Endothelial cell of umbilical vein (primary cell): ENCODE measurements at regions not wholly inside any gene's neighbourhood (a gene's known extent, or its start where the extent isn't known, plus 50 kb on each side); places are given as distances from the start of the nearest gene placed in this dataset.

Source experiments
- BruUV-seq: library from RNA; stranded (reverse); fragments of 400-500 nt; replicated peaks from 2 replicates; lab custom pipeline; 2021; lab: Mats Ljungman, UMichigan
- CTCF ChIA-PET: fragments of 300-600, 350-600 bp; sonication (Branson Sonifier 250); formaldehyde crosslinking; loops from one replicate; lab custom pipeline; 2021; ENCODE audit warnings: antibody characterized with exemption, inconsistent platforms; lab: Charles Lee
- POLR2A ChIA-PET: fragments of 300-600, 350-600 bp; sonication (Branson Sonifier 250); formaldehyde crosslinking; loops from one replicate; lab custom pipeline; 2021; ENCODE audit warnings: antibody characterized with exemption, inconsistent platforms; lab: Charles Lee
- DNase-seq: peaks from one replicate; pipeline ENCODE4 v3.0.0-alpha.2; 2011; ENCODE audit warnings: low read depth, low spot score
- FAIRE-seq: peaks from 2 replicates; lab custom pipeline; 2011; peaks lifted over from hg19 to GRCh38; lab: Jason Lieb, UNC
- H2AFZ ChIP-seq: 2 replicates; pipeline ENCODE4 v1.6.0; 2012; ENCODE audit warnings: low read depth, low read length, control low read depth, inconsistent platforms
- H3K27ac ChIP-seq: 2 replicates; pipeline ENCODE4 v1.5.1; 2011; ENCODE audit warnings: low read depth, mild to moderate bottlenecking, control low read depth, low read length, moderate library complexity; ENCODE audit not compliant: insufficient read depth
- H3K27me3 ChIP-seq, 2 experiments: 2 replicates each; pipeline versions ENCODE4 v1.6.0 to v1.6.1; 2011; ENCODE audit warnings: low read length in 2 of 2, mixed read lengths in 1 of 2; ENCODE audit not compliant: control insufficient read depth in 2 of 2, insufficient read depth in 2 of 2
- H3K36me3 ChIP-seq, 2 experiments: 2 replicates in 1 of 2; 3 replicates in 1 of 2; pipeline ENCODE4 v1.5.1; 2011; ENCODE audit warnings: low read length in 2 of 2, mild to moderate bottlenecking in 1 of 2, moderate library complexity in 1 of 2; ENCODE audit not compliant: control insufficient read depth in 2 of 2, insufficient read depth in 2 of 2; ENCODE audit errors: extremely low read depth in 1 of 2
- H3K4me1 ChIP-seq: 3 replicates; pipeline ENCODE4 v1.5.1; 2011; ENCODE audit warnings: mild to moderate bottlenecking, low read length; ENCODE audit not compliant: control insufficient read depth, insufficient read depth; ENCODE audit errors: extremely low read depth
- H3K4me2 ChIP-seq: 2 replicates; pipeline ENCODE4 v1.6.1; 2011; ENCODE audit warnings: low read length, control low read depth, mixed read lengths; ENCODE audit not compliant: insufficient read depth
- H3K4me3 ChIP-seq, 3 experiments: fragments of 200-600 bp in 1 of 3; sonication (generic), shearing (Covaris generic) in 1 of 3; replicated peaks in 1 of 3; 2 replicates each; pipeline ENCODE4 v1.5.1; 2011 to 2016; ENCODE audit warnings: control low read depth in 3 of 3, low read length in 3 of 3, mild to moderate bottlenecking in 2 of 3, inconsistent platforms in 1 of 3, low read depth in 1 of 3, moderate library complexity in 1 of 3; ENCODE audit not compliant: insufficient read depth in 1 of 3
- H3K79me2 ChIP-seq: 2 replicates; pipeline ENCODE4 v1.6.0; 2012; ENCODE audit warnings: low read length, inconsistent platforms; ENCODE audit not compliant: control insufficient read depth, insufficient read depth
- H3K9ac ChIP-seq: replicated peaks from 2 replicates; pipeline ENCODE3; 2011; ENCODE audit warnings: low read length, control low read depth; ENCODE audit not compliant: insufficient read depth; ENCODE audit errors: extremely low read depth
- H3K9me1 ChIP-seq: replicated peaks from 3 replicates; pipeline ENCODE4 v1.6.0; 2011; ENCODE audit warnings: mild to moderate bottlenecking, low read length; ENCODE audit not compliant: control insufficient read depth, insufficient read depth; ENCODE audit errors: extremely low read depth
- H3K9me3 ChIP-seq: replicated peaks from 2 replicates; pipeline ENCODE4 v1.5.1; 2012; ENCODE audit warnings: low read length, inconsistent platforms; ENCODE audit not compliant: control insufficient read depth, insufficient read depth
- H4K20me1 ChIP-seq: replicated peaks from 2 replicates; pipeline ENCODE3; 2011; ENCODE audit warnings: mild to moderate bottlenecking, low read length; ENCODE audit not compliant: control insufficient read depth, insufficient read depth; ENCODE audit errors: extremely low read depth
- EZH2 ChIP-seq: IDR thresholded peaks from 2 replicates; pipeline ENCODE4 v1.6.1; 2012; ENCODE audit warnings: borderline replicate concordance, low read depth, mild to moderate bottlenecking, moderate library complexity, low read length, inconsistent platforms; ENCODE audit not compliant: severe bottlenecking
- FOS ChIP-seq: IDR thresholded peaks from 2 replicates; pipeline ENCODE4 v1.6.1; 2011; ENCODE audit warnings: mild to moderate bottlenecking, low read length, moderate library complexity, borderline replicate concordance; ENCODE audit not compliant: insufficient read depth
- GATA2 ChIP-seq: IDR thresholded peaks from 2 replicates; pipeline ENCODE4 v1.7.0; 2011; ENCODE audit warnings: low read depth, mild to moderate bottlenecking, moderate library complexity, mixed read lengths, low read length; ENCODE audit not compliant: insufficient read length, insufficient read depth
- JUN ChIP-seq: IDR thresholded peaks from 2 replicates; pipeline ENCODE4 v1.6.1; 2011; ENCODE audit warnings: borderline replicate concordance, low read depth; ENCODE audit not compliant: insufficient read length, insufficient read depth
- MYC ChIP-seq: IDR thresholded peaks from one replicate; pipeline ENCODE4 v1.6.1; 2011; ENCODE audit warnings: mild to moderate bottlenecking, low read depth, low read length
- POLR2A ChIP-seq: IDR thresholded peaks from 2 replicates; pipeline ENCODE4 v1.6.1; 2012; ENCODE audit warnings: low read depth, mild to moderate bottlenecking, control low read depth, low read length
- POLR2AphosphoS5 ChIP-seq: IDR thresholded peaks from 2 replicates; pipeline ENCODE4 v1.6.1; 2012; ENCODE audit warnings: low read depth, mild to moderate bottlenecking, control low read depth, low read length, moderate library complexity; ENCODE audit not compliant: insufficient read depth
- dilution Hi-C: fragments of 300-500 bp; cut with MboI; formaldehyde crosslinking; loops from one replicate; pipeline ENCODE4 v1.15.0; 2019; ENCODE audit warnings: low sequenced_read_pairs; ENCODE audit not compliant: extremely low pct_ligation_motif_present
- intact Hi-C: fragments of 100-400 bp; cut with micrococcal nuclease; formaldehyde crosslinking; loops from one replicate; pipeline ENCODE4 v1.10.0; 2022
- TF ChIP-seq, protein P1 (sequence below): IDR thresholded peaks from 2 replicates; pipeline ENCODE4 v1.6.1; 2011; ENCODE audit not compliant: insufficient read depth, insufficient read length
- TF ChIP-seq, protein P2 (sequence below), 2 donors: IDR thresholded peaks; 1 replicate in 1 of 2; 2 replicates in 1 of 2; pipeline ENCODE4 v1.5.1; 2011; ENCODE audit warnings: low read length in 2 of 2, mild to moderate bottlenecking in 2 of 2, moderate library complexity in 2 of 2, control low read depth in 1 of 2, inconsistent platforms in 1 of 2, low read depth in 1 of 2; ENCODE audit not compliant: insufficient read depth in 1 of 2; ENCODE audit errors: extremely low read depth in 1 of 2

DNA sequence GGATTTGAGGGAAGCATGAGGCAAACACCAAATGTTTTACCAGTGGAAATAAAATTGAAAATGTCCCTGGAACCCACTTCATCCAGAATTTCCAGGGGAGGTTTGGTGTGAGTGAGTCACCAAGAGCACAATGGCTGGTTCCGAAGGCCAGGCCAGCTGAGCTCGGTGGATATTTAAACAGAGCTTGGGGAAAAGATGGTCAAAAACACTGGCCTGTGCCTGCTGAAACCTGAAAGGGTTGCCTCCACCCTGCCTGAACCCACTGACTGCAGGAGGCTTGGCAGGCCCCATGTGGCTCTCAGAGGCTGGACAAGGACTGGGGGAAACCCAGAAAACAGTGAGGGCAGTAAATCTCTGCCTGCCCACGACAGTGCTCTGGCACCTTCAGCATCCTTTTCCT lies 93.9 kb downstream of the TTC32 start:
- H3K9me3 ChIP-seq, result no peaks in the 10 kb centered on the region
- DNase-seq, result no peak
- intact Hi-C loops, result no loop called here
- H3K9me1 ChIP-seq, result no peaks in the 10 kb centered on the region
- no peak overlapping the region for H3K9ac ChIP-seq
- H3K27me3 ChIP-seq, result no peaks in the 10 kb centered on the region
- H4K20me1 ChIP-seq, result no peaks in the 10 kb centered on the region
- no peaks in the 10 kb centered on the region for H3K79me2 ChIP-seq
- H3K4me1 ChIP-seq, result no peaks in the 10 kb centered on the region
- dilution Hi-C loops, result no loop called here
- H2AFZ ChIP-seq, result no peak overlapping the region
- no TSS peak for BruUV-seq
- POLR2A ChIA-PET, result no interaction called here
- H3K27ac ChIP-seq, result no peak overlapping the region
- TF ChIP-seq JUN (no peak), POLR2A (no peak)
- H3K4me2 ChIP-seq, result no peak overlapping the region
- H3K36me3 ChIP-seq, result no peaks in the 10 kb centered on the region
- no peak overlapping the region for H3K4me3 ChIP-seq
- no peak for FAIRE-seq
- CTCF ChIA-PET, result no interaction called here

DNA sequence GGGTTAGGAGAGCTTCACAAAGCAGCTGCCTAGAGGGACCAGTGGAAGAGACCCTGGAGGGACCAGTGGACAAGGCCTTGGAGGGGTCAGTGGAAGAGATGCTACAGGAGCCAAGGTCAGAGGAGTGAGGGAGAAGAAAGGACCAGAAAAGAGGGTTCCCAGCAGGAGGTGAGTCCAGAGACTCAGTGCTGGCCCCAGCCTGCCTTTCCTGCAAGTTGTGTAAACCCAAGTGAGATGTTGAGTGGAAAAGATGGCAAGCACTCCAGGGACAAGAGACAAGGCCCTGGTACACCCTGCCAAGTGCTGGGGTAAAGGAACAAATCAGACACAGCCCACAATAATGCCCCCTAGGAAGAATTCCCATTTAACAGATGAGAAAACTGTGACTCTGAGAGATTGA lies 94.4 kb downstream of the TTC32 start:
- POLR2A ChIA-PET, result no interaction called here
- H3K9me3 ChIP-seq, result no peaks in the 10 kb centered on the region

More for the DNA sequence above, 94.4 kb downstream of the TTC32 start:
- H3K27ac ChIP-seq, result no peak overlapping the region
- H3K4me1 ChIP-seq, result peaks cover under 1% of the 10 kb centered on the region
- no peak overlapping the region for H3K4me2 ChIP-seq
- no peak overlapping the region for H3K9ac ChIP-seq
- H3K36me3 ChIP-seq, result no peaks in the 10 kb centered on the region
- CTCF ChIA-PET, result no interaction called here
- no peaks in the 10 kb centered on the region for H4K20me1 ChIP-seq
- no peak overlapping the region for H3K4me3 ChIP-seq
- no peak overlapping the region for H2AFZ ChIP-seq
- H3K79me2 ChIP-seq, result no peaks in the 10 kb centered on the region
- no TSS peak for BruUV-seq
- no peaks in the 10 kb centered on the region for H3K9me1 ChIP-seq
- intact Hi-C loops, result no loop called here
- dilution Hi-C loops, result no loop called here
- FAIRE-seq (no peak), DNase-seq (no peak)
- TF ChIP-seq FOS, result no peak
- no peak for TF ChIP-seq EZH2
- TF ChIP-seq, protein P1, sequence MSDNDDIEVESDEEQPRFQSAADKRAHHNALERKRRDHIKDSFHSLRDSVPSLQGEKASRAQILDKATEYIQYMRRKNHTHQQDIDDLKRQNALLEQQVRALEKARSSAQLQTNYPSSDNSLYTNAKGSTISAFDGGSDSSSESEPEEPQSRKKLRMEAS, result no peak
- TF ChIP-seq JUN, result no peak
- TF ChIP-seq POLR2AphosphoS5, result no peak
- TF ChIP-seq GATA2, result no peak
- TF ChIP-seq, protein P2, sequence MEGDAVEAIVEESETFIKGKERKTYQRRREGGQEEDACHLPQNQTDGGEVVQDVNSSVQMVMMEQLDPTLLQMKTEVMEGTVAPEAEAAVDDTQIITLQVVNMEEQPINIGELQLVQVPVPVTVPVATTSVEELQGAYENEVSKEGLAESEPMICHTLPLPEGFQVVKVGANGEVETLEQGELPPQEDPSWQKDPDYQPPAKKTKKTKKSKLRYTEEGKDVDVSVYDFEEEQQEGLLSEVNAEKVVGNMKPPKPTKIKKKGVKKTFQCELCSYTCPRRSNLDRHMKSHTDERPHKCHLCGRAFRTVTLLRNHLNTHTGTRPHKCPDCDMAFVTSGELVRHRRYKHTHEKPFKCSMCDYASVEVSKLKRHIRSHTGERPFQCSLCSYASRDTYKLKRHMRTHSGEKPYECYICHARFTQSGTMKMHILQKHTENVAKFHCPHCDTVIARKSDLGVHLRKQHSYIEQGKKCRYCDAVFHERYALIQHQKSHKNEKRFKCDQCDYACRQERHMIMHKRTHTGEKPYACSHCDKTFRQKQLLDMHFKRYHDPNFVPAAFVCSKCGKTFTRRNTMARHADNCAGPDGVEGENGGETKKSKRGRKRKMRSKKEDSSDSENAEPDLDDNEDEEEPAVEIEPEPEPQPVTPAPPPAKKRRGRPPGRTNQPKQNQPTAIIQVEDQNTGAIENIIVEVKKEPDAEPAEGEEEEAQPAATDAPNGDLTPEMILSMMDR (IDR thresholded peaks at IDR 0.05; ENCODE audit: extremely low read depth in 1 of 2, insufficient read depth in 1 of 2, low read depth in 1 of 2, low read length in 2 of 2), result no peak
- no peak for TF ChIP-seq POLR2A
- TF ChIP-seq MYC, result no peak
- H3K27me3 ChIP-seq, result no peaks in the 10 kb centered on the region
